GM19324 (cell line): ENCODE measurements at regions not wholly inside any gene's neighbourhood (a gene's known extent, or its start where the extent isn't known, plus 50 kb on each side); places are given as distances from the start of the nearest gene placed in this dataset.

ENCODE experiments used
- ATAC-seq: cut with Tn5 transposase; IDR thresholded peaks from one replicate; pipeline ENCODE4 v1.9.1; 2021; ENCODE audit warnings: mild to moderate bottlenecking, moderate library complexity; ENCODE audit not compliant: unreplicated experiment, low FRiP score

DNA sequence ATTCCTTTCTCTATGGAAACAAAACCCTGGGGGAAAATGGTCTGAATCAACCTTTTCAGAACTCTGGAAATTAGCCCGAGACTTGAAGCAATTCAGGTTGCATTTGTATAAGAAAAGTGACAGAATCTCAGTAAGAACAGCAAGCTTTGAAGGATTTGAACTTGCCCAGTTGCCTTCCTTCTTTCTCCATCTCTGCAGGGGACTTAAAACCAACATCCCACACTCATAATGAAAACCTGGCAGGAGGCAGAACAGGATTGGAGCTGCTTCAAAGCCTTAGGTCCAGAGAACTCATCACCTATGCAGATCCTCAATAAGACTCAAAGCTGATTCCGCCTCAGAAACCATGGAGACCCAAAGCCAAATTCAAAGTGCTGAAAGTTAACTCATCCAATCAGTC, 790.5 kb upstream of the ID2 start:
- no peak for ATAC-seq

DNA sequence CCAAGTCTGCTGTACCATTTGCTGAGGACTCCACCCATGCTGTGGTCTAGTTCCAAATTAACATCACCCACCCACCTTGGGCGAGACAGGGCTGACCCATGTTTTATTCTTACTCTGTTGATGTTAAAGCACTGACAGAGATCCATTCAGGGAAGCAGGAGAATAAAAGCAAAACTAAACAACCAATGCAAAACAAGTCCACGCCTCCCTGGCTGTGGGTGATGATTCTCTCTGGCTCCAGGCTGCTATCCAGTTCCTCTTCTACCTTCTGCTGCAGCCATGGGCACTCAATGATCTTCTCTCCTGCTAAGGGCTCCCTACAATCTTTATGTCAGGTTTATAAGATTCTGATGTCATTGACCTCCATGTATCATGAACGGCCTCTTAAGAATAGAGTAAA, 786.6 kb upstream of the ID2 start:
- no peak for ATAC-seq

DNA sequence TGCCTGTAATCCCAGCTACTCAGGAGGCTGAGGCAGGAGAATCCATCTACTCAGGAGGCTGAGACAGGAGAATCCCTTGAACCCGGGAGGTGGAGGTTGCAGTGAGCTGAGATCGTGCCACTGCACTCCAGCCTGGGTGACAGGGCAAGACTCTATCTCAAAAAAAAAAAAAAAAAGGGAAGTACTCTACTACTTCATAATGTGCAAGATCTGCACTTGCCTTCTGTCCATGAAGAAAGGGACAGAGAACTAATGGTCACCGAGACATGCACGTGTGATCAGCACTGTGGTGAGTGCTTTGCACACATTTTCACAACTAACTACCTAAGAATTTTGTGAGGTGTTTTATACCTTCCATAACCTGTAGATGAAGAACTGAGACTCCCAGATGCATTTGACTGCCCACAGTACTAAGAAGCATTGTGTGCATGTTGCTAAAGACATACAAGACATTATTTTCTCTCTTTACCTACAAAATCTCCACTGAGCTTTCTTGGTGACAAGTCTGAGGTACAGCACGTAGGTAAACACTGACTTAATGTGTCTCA, 784.8 kb upstream of the ID2 start:
- no peak for ATAC-seq

DNA sequence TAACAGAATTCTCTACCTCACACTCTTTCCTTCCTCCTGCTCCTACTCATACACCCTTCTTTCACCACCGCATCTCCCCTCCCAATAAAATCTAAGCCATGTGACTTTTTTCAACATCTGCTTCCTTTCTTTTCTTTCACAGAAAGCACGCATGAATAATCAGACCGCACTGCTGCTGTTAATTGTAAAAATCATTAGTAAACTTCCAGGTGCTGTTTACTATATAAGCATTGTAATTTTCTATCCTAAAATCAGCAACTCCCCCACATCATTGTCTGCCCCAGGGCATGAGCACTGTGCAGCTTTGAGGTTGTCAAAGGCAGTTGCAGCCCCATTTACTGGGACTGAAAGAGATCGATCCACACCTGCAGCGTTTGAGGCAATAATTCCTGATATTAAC, 782.6 kb upstream of the ID2 start:
- ATAC-seq = no peak

DNA sequence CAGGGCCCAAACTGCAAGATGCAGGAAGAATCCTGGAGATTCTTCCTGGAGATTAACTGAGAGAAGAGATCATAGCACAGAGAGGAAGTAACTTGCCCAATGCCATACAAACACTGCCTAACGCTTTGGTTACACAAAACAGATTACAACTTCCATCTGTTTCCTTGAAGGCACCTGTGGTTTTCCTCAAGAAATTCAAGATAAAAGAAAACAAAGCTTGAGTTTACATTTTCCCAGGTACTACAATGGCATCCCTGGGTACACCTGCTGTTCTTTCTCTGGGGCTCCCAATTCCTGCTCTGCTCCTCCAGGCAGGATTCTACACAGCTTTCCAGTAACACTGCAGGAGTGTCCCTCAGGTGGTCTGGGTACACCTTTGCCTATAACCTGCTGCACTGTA, 781.9 kb upstream of the ID2 start:
- no peak for ATAC-seq

DNA sequence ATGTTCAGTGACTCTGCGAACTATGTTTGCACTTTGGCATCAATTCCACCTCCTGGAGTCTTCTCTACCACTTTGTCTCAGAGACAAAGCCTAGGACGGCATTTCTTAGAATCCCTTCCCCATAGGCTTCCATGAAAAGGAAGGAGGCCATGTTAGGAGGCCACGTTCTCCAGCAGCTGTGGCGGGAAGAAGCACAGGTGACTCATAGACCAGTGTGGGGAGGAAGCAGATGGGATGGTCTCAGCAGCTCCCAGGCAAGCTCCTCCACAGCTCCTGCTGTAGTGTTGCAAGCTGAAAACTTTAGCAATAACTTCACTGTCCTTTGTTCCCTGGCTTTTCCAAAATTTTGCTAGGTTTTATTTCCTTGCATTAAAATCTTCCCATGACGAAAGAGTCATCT, 781.3 kb upstream of the ID2 start:
- no peak for ATAC-seq

DNA sequence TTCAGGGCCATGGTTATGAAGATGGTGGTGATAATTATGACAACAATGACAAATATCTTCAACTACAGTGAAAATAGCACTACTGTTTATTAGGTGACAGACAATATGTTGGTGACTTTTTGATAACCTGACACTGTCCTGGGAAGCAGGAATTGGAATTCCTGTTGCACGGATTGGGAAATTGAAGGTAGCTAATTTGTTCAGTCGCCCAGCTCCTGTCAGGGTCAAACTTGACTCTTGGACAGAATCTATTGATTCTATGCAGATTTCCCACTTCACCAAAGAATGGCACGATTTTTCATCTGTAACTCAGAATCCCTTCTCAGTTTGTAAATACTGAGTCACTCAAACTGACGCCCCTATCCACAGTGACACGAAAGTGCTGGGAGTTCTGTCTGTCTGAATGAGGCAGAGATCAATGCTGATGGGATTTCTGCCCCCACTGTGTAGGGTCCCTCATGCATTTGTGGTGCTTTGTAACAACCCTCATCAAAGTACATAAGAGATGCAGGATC, 779.5 kb upstream of the ID2 start:
- ATAC-seq = no peak

DNA sequence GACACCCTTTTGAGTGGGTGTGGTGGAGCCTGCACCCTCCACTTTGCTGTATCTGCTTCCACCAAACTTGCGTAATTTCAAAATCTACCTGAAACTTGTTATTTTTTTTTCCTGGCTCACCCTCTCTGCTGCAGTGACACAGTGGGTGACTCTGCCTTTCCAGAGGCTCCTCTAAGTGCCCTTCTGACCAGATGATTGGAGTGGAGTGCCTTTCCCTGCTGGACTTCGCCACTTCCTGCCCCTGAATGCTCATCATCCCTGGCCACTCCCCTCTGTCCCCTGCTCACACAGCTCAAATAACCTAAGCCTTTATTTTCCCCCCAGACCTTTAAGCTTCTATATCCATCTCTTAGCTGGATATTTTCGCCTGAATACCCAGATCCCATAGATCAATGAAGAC, 777.5 kb upstream of the ID2 start:
- no peak for ATAC-seq

DNA sequence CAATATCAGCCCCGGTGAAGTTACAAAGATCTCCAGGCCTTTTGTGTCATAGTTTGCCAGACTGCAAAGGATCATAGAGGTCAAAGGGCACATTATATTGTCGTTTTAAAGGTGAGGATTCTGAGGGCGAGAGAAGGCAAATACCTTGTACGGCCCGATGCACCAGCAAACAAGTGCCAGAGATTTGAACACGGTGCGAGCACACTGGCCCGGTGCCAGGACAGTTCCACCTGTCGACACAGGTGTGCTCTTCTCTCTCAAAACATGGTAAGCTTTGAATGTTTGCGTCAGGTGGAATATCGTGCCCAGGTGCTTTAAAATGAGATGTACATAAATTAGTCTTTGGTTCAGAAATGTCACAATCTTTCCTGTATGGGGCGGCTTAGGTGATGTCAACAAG, 776.1 kb upstream of the ID2 start:
- no peak for ATAC-seq

DNA sequence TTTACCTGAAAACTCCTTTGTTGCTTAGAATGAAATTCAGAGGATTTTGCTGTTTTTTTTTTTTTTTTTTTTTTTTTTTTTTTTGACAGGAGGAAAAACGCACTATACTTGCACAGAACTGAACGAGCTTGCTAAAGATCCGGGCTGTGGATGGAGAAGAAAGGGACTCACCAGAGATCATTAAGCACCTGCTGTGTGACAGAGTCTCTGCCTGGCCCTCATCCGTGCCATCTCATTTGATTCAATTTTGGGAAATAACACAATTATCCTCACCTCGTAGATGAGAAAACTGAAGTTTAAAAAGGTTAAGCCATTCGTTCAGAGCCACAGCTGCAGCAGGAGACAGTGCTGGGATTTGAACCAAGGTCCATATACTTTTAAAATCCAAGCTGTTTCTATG, 775.4 kb upstream of the ID2 start:
- no peak for ATAC-seq

DNA sequence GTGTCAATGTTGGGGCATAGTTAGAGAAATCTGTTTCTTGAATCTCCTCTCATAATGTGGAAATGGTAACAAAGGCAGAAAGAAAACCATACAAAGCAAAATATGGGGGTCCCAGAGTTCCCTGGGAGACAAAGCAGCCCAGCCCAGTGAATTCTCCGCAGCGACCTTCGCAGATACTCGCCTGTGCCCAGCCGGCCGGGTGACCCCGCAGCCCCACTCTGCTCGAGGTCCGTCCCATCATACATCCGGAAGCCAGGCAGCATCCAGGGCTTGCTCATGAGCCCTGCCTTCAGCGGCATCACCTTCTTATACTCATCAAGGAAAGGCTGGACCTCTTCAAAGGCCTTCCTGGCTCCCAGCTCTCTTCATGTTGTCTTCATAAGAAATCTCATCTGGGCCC, 774.8 kb upstream of the ID2 start:
- ATAC-seq = no peak

DNA sequence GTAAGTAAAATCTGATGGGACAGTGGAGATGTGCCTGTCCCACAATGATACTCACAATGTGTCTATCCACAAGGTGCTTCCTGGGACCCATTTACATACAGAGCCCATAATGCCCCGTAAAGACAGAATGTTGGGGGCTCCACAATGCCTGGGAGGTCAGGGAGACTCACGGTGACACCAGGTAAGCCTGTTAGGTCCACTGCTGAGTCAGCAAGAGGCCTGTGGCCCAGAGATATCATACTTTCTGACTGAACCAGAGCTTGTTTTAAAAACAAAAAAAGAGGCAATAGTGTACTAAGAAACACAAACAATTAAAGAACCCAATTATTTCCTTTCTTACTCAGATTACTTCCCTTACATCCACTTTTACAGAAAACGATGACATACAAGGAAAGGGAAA, 771.1 kb upstream of the ID2 start:
- no peak for ATAC-seq

DNA sequence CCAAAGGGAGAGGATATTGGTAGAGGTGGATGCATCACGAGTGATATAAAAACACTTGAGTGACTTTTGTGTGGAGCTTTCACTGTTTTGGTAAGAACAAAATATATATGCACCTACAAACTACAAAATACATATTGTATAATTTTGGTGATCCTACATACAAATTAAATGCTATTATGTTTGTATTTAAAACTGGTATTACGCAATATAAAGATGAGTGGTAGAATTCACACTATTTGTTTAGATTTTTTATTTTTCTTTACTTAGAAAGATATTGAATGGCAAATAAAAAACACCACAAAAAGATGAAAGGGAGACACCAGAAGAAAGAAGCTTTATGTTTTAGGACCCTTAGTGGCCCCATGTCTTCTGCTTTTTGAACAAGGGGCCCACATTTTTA, 770.7 kb upstream of the ID2 start:
- ATAC-seq = no peak

DNA sequence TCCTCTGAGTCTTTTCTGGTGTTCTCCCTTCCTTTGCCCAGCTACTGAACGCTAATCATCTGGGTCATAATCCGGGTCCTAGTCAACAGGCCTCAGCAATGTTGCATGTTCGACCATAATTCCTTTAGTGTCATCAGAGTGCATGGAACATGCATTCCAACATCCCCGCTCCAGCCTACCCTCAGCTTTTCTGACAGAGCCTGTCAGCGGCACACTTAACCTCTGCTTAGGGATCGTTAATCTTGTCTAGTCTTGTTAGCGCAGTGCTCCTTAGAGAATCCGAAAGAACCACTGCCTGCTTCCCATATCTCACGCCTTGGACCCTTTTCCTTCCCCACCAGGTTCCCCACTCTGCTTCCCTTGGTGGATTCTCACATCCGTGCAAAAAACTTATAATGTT, 767.9 kb upstream of the ID2 start:
- ATAC-seq = no peak

DNA sequence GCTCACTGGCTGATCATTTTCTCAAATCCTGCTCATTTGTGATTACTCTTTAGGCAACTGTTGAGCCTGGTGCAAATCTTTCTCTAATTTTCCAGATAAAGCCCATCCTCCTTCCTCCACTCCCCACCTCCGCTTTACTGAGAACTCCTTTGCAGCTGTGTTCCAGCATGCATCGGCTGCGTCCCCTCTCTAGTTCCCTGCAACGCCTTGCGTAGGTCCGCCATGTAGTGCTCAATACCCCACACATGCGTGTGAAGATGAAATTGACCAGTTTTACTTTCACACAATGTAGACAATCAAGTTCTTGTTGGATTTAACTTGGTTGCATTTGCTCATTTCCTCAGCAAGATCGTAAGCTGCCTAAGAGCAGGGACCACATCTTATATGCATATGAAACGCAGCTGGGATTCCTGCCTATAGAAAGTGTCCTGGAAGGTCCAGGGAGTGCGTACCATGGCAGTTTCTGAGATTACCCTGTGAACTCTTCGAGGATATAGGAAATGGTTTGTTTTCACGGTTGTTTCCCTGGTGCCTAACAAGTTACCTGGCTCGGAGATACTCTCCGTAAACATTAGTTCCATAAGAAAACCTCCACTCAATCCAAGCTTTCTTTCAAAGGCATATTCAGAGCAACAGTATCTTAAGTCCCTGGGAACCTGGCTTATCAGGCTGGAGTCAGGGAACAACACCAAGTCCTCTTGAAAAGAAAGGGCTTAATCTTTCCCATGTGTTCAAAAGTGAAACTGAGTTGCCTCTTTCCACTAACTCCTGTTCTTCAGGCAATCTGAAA, 766.4 kb upstream of the ID2 start:
- no peak for ATAC-seq

DNA sequence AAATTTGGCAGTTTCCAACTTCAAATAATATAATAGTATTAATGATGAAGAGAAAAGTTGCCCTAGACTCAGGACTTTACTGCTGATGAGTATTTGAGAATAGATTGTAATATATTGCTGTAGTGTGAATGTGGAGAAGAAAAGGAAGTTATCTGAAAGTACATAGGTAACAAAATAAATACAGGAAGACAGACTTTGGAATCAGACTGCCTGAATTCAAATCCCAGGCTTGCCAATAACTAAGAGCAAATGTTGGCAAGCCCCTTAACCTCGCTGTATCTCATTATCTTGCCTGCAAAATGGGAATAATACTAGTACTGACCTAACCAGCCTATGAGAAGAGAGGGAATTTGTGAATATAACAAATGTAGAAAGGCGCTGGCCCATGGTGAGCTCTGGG, 765.2 kb upstream of the ID2 start:
- no peak for ATAC-seq

DNA sequence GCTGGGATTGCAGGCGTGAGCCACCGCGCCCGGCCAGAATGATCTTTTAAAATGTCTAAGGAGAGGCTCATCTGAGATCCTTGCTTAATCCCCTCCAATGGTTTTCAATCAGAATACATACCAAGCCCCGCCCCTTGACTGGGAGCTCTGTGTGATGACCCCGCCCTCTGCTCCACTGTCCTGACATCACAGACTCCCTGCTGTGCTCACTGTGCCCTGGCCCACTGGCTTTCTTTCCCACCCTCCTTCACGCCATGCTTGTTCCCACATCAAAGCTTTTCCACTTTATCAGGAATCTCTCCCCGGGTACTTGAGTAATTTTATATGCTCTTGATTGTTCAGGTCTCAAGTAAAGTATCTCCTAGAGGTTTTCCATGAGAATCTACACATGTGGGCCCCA, 762.3 kb upstream of the ID2 start:
- ATAC-seq = no peak

DNA sequence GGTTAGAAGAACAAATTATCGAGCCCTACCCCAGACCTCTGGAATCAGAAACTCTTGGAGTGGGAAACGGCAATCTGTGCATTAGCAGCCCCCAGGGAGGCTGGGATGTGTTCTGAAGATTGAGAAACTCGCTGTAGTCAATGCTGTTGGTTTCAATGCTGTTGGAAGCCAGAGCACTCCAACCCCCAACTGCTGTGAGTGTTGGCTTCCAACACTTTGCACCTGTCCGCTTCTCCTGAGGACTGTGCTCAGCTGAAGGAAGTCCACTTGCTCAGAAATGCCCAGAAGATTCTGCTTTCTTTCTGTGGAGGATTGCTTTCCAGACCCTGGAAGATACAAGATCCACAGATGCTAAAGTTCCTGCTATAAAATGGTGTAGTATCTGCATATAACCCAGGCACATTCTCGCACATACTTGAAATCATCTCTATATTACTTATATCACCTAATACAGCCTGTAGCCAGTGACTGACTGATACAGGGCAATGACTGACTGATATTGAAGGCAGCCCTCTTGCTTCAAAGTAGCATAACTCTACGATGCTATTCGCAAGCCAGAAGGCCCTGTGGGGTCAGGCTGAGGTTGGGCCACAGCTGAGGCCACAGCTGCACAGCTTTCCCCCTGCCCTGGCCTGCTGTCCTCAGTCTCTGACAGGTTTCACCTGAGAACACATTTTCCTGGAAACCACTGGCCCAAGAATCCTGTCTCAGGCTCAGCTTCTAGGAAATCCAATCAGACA, 757.7 kb upstream of the ID2 start:
- no peak for ATAC-seq

DNA sequence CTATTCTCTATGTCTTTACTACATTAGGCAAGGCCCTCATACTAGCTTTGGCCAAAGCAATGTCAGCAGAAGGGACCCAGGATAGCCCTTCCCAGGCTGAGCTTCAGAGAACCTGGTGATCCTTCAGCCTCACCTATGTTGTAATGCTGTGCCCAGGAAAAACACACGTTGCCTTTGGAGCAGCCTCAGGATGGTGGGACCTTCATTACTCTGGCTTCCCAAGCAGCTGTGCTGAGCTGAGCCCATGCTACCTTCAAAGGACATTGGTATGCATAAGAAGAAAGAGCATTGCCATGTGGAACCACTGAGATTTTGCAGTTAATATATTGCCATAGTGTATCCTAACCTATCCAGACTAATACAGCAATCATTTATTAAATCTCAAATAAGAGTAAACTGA, 756.4 kb upstream of the ID2 start:
- no peak for ATAC-seq

DNA sequence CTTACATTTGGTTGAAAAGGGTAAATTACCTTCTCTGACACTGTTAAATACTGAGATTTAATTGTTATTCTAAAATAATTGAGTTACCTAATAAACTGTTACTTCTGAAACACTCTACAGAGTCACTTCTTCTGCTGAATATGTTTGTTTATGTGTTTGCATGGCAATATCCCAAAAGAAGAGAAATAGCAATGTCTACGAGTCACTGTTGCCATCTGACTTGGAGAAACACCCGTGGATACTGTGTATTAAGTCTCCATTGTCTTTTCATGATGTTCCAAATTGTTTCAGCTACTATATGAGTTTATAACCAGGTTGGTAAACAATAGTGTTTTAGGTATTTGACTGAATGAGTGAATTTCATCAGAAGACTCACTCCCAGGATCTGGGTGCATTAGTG, 754.2 kb upstream of the ID2 start:
- ATAC-seq = no peak

DNA sequence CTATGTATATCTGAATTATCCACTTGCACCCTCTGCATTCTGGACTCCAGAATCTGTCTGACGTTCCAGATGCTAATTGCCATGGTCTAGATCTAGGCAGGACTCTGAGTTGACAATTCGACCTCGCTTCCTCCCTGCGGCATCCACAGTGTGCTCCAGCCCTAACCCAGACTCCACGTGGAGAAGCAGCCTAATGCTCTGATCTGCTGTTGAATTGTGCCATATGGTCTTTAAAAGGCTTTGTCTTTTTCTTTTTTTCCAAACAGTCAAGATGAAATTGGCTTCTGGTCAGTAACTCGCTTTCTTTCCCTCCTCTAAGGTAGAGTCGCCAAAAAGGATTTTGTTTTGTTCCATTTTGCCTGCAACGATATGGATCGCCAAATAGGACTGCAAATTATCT, 752.6 kb upstream of the ID2 start:
- no peak for ATAC-seq
